ENCODE measurements at regions not wholly inside any gene's neighbourhood (a gene's known extent, or its start where the extent isn't known, plus 50 kb on each side); places are given as distances from the start of the nearest gene placed in this dataset.

DNA sequence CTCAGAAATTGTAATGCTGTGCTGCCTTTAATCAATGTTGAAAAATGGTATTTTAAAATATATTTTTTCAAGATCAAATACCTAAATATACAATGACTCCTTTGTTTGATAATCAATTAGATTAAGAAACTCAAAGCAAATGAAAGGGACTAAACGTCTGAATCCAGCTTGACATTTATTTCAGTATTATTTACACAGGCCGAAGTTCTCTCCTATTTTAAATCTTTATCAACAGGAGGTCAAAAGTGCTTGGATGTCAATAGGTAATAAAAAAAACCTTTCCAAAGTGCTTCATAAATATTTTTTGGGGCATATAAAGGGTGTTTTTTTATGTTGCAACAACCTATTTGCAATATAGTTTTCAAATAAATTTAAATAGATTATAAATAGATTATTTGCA is 1201.7 kb upstream of the SLC39A10 start:
- Histone ChIP-seq H3K9ac (ENCODE audit: low read length) (no peak overlapping the region), H3K4me2 (ENCODE audit: low read length) (no peak overlapping the region), H3K4me1 (ENCODE audit: low read length) (no peaks in the 10 kb centered on the region), H3K36me3 (replicated peaks; ENCODE audit: low read depth, low read length) (no peaks in the 10 kb centered on the region), H3K27me3 (ENCODE audit: low read depth, low read length) (no peaks in the 10 kb centered on the region), H3K9me3 (ENCODE audit: insufficient read depth, low read length) (no peaks in the 10 kb centered on the region), H3K4me3 (ENCODE audit: low read length) (no peak overlapping the region), H3K79me2 (ENCODE audit: low read length) (no peaks in the 10 kb centered on the region), H3K27ac (ENCODE audit: low read length) (no peak overlapping the region), H2AFZ (ENCODE audit: low read depth, low read length) (no peak overlapping the region), H4K20me1 (ENCODE audit: insufficient read depth, low read length) (no peaks in the 10 kb centered on the region)
- TF ChIP-seq, protein P1, sequence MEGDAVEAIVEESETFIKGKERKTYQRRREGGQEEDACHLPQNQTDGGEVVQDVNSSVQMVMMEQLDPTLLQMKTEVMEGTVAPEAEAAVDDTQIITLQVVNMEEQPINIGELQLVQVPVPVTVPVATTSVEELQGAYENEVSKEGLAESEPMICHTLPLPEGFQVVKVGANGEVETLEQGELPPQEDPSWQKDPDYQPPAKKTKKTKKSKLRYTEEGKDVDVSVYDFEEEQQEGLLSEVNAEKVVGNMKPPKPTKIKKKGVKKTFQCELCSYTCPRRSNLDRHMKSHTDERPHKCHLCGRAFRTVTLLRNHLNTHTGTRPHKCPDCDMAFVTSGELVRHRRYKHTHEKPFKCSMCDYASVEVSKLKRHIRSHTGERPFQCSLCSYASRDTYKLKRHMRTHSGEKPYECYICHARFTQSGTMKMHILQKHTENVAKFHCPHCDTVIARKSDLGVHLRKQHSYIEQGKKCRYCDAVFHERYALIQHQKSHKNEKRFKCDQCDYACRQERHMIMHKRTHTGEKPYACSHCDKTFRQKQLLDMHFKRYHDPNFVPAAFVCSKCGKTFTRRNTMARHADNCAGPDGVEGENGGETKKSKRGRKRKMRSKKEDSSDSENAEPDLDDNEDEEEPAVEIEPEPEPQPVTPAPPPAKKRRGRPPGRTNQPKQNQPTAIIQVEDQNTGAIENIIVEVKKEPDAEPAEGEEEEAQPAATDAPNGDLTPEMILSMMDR (IDR thresholded peaks at IDR 0.05; ENCODE audit: low read depth, low read length) = no peak
- no peak for TF ChIP-seq EZH2phosphoT487 (IDR thresholded peaks at IDR 0.05; ENCODE audit: low read depth)

- no peaks in the 10 kb centered on the region for H3K9me3 ChIP-seq (ENCODE audit: insufficient read depth, low read length)
- no peaks in the 10 kb centered on the region for H3K4me1 ChIP-seq (ENCODE audit: low read length)
- no peak overlapping the region for H2AFZ ChIP-seq (ENCODE audit: low read depth, low read length)
- no peak overlapping the region for H3K4me3 ChIP-seq (ENCODE audit: low read length)
- H3K79me2 ChIP-seq (ENCODE audit: low read length) = no peaks in the 10 kb centered on the region
- no peak overlapping the region for H3K4me2 ChIP-seq (ENCODE audit: low read length)
- H3K9ac ChIP-seq (ENCODE audit: low read length) = no peak overlapping the region
- no peaks in the 10 kb centered on the region for H4K20me1 ChIP-seq (ENCODE audit: insufficient read depth, low read length)
- no peaks in the 10 kb centered on the region for H3K27me3 ChIP-seq (ENCODE audit: low read depth, low read length)
- TF ChIP-seq EZH2phosphoT487 (IDR thresholded peaks at IDR 0.05; ENCODE audit: low read depth) = no peak
- TF ChIP-seq, protein P1 (IDR thresholded peaks at IDR 0.05; ENCODE audit: low read depth, low read length) = no peak
- no peaks in the 10 kb centered on the region for H3K36me3 ChIP-seq (replicated peaks; ENCODE audit: low read depth, low read length)
- no peak overlapping the region for H3K27ac ChIP-seq (ENCODE audit: low read length)
Observed at GRCh38 chr2:194452504-194452903, 1204.5 kb upstream of the SLC39A10 start.

GRCh38 chr2:194445226-194445625 is 1211.8 kb upstream of the SLC39A10 start:
- TF ChIP-seq EZH2phosphoT487 (IDR thresholded peaks at IDR 0.05; ENCODE audit: low read depth) = no peak
- TF ChIP-seq, protein P1 (IDR thresholded peaks at IDR 0.05; ENCODE audit: low read depth, low read length) = no peak
- H3K4me3 ChIP-seq (ENCODE audit: low read length) = no peak overlapping the region
- no peaks in the 10 kb centered on the region for H3K4me1 ChIP-seq (ENCODE audit: low read length)
- no peak overlapping the region for H2AFZ ChIP-seq (ENCODE audit: low read depth, low read length)
- H3K79me2 ChIP-seq (ENCODE audit: low read length) = no peaks in the 10 kb centered on the region
- no peak overlapping the region for H3K4me2 ChIP-seq (ENCODE audit: low read length)
- H3K27me3 ChIP-seq (ENCODE audit: low read depth, low read length) = no peaks in the 10 kb centered on the region
- H3K9ac ChIP-seq (ENCODE audit: low read length) = no peak overlapping the region
- no peaks in the 10 kb centered on the region for H3K36me3 ChIP-seq (replicated peaks; ENCODE audit: low read depth, low read length)
- H4K20me1 ChIP-seq (ENCODE audit: insufficient read depth, low read length) = no peaks in the 10 kb centered on the region
- no peaks in the 10 kb centered on the region for H3K9me3 ChIP-seq (ENCODE audit: insufficient read depth, low read length)
- no peak overlapping the region for H3K27ac ChIP-seq (ENCODE audit: low read length)

DNA sequence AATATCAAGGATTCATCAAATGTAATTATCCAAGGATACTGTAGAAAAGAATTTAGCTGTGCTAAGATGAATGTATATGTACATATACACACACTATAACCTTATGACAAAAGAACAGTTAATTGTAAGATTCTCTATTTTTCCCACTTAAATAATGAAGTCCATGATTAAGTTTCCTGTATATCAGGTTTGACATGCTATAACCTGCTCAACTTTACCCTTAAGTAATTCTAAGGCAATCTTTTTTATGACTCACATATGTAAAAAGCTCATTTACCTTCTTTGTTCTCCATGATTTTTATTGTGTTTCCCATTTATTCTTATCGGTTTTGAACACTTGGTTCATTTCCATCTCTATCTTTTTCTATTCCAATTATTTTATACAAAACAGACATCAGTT is 1213.1 kb upstream of the SLC39A10 start:
- TF ChIP-seq EZH2phosphoT487 (IDR thresholded peaks at IDR 0.05; ENCODE audit: low read depth) = no peak
- TF ChIP-seq, protein P1 (IDR thresholded peaks at IDR 0.05; ENCODE audit: low read depth, low read length) = no peak
- H3K79me2 ChIP-seq (ENCODE audit: low read length) = no peaks in the 10 kb centered on the region
- no peaks in the 10 kb centered on the region for H3K4me1 ChIP-seq (ENCODE audit: low read length)
- no peak overlapping the region for H3K9ac ChIP-seq (ENCODE audit: low read length)
- no peak overlapping the region for H3K27ac ChIP-seq (ENCODE audit: low read length)
- no peaks in the 10 kb centered on the region for H4K20me1 ChIP-seq (ENCODE audit: insufficient read depth, low read length)
- no peaks in the 10 kb centered on the region for H3K27me3 ChIP-seq (ENCODE audit: low read depth, low read length)
- H3K4me2 ChIP-seq (ENCODE audit: low read length) = no peak overlapping the region
- H2AFZ ChIP-seq (ENCODE audit: low read depth, low read length) = no peak overlapping the region
- H3K36me3 ChIP-seq (replicated peaks; ENCODE audit: low read depth, low read length) = no peaks in the 10 kb centered on the region
- no peak overlapping the region for H3K4me3 ChIP-seq (ENCODE audit: low read length)
- H3K9me3 ChIP-seq (ENCODE audit: insufficient read depth, low read length) = no peaks in the 10 kb centered on the region
